NCI-H2196 treated with DMSO at 0.1 percent for 48 hours (cell line): ENCODE measurements at regions not wholly inside any gene's neighbourhood (a gene's known extent, or its start where the extent isn't known, plus 50 kb on each side); places are given as distances from the start of the nearest gene placed in this dataset.
A peak's percentile ranks its signal among the peaks of the same experiment; 100 is the strongest.

Experiments used
- DNase-seq: peaks from one replicate; lab custom pipeline; 2025; ENCODE audit not compliant: unreplicated experiment; lab: John Stamatoyannopoulos, UW

GRCh38 chr5:125348221-125348692, 601.8 kb upstream of the ZNF608 start:
- DNase-seq, result no peak

- no peak for DNase-seq
Measured at GRCh38 chr5:125348936-125349831, 602.7 kb upstream of the ZNF608 start.

GRCh38 chr5:125357660-125358059, 611.2 kb upstream of the ZNF608 start:
- DNase-seq, result no peak

- no peak for DNase-seq
Measured at GRCh38 chr5:125365747-125366146, 619.3 kb upstream of the ZNF608 start.

- DNase-seq, result no peak
Measured at GRCh38 chr5:125367702-125368101, 621.3 kb upstream of the ZNF608 start.

GRCh38 chr5:125370461-125371205, 624.2 kb upstream of the ZNF608 start:
- no peak for DNase-seq

- peak; percentile 42 for DNase-seq
Measured at GRCh38 chr5:125372694-125373631, 626.5 kb upstream of the ZNF608 start.

GRCh38 chr5:125375143-125375542, 628.7 kb upstream of the ZNF608 start:
- no peak for DNase-seq

GRCh38 chr5:125376059-125376641, 629.7 kb upstream of the ZNF608 start:
- DNase-seq, result no peak

- no peak for DNase-seq
Measured at GRCh38 chr5:125377141-125377540, 630.7 kb upstream of the ZNF608 start.

GRCh38 chr5:125381290-125381689, 634.9 kb upstream of the ZNF608 start:
- no peak for DNase-seq

GRCh38 chr5:125384071-125384470, 637.6 kb upstream of the ZNF608 start:
- no peak for DNase-seq

GRCh38 chr5:125390326-125390725, 643.9 kb upstream of the ZNF608 start:
- no peak for DNase-seq

- no peak for DNase-seq
Measured at GRCh38 chr5:125393221-125393815, 646.9 kb upstream of the ZNF608 start.

- DNase-seq, result no peak
Measured at GRCh38 chr5:125394661-125395280, 648.3 kb upstream of the ZNF608 start.

- no peak for DNase-seq
Measured at GRCh38 chr5:125396462-125396861, 650.0 kb upstream of the ZNF608 start.

GRCh38 chr5:125398466-125398865, 652.0 kb upstream of the ZNF608 start:
- DNase-seq, result no peak

- DNase-seq, result no peak
Measured at GRCh38 chr5:125399885-125400284, 653.4 kb upstream of the ZNF608 start.

GRCh38 chr5:125401724-125402622, 655.5 kb upstream of the ZNF608 start:
- DNase-seq, result no peak
